ENCODE measurements at regions not wholly inside any gene's neighbourhood (a gene's known extent, or its start where the extent isn't known, plus 50 kb on each side); places are given as distances from the start of the nearest gene placed in this dataset.
"Not testable (repeated sequence)": the region's sequence is repeated elsewhere in the genome, so short reads cannot be mapped to it uniquely, and the experiment has no call there.

DNA sequence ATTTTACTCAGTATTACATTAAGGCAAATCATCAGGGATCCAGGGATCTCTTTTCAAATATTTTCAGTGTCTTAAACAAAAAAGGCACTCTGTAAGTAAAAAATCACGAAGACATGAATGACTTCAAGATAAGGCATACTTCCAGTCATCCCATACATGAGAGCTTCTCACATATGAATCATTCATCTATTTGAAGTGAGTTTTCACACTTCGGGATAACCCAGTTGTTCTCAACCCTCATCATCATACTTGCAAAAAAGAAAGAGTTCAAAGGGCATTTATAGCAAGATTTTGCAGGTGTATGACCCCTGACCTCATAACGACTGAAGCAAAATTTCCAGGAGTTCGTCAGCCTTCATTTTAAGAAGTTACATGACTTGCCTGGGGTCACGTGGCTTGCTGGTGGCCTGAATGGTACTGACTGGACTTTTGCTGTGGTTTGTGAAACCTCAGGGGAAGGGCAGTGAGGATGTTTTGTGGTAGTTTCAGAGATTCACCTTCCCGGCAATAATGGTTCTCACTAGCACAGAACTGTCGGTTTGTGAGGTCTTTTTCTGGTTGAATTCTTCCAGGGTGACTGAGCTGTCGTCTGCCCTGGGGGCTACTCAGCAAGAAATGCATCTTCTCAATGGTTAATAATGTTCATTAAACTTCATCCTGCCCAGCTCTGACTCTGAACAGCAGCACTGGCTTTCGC, 115.8 kb upstream of the SHISA3 start:
- H3K4me3 Mint-ChIP-seq (ENCODE audit: unreplicated experiment) = no peak overlapping the region
- no peak for DNase-seq (ENCODE audit: low spot score)
- H3K9me3 Mint-ChIP-seq (ENCODE audit: unreplicated experiment) = no peaks in the 10 kb centered on the region
- H3K4me1 Mint-ChIP-seq (ENCODE audit: unreplicated experiment) = no peaks in the 10 kb centered on the region
- H3K36me3 Mint-ChIP-seq (ENCODE audit: low read depth, unreplicated experiment) = no peaks in the 10 kb centered on the region
- H3K27me3 Mint-ChIP-seq (ENCODE audit: unreplicated experiment) = peaks cover 1% of the 10 kb centered on the region
- H3K27ac Mint-ChIP-seq (ENCODE audit: unreplicated experiment) = no peak overlapping the region
- TF ChIP-seq, protein P1, sequence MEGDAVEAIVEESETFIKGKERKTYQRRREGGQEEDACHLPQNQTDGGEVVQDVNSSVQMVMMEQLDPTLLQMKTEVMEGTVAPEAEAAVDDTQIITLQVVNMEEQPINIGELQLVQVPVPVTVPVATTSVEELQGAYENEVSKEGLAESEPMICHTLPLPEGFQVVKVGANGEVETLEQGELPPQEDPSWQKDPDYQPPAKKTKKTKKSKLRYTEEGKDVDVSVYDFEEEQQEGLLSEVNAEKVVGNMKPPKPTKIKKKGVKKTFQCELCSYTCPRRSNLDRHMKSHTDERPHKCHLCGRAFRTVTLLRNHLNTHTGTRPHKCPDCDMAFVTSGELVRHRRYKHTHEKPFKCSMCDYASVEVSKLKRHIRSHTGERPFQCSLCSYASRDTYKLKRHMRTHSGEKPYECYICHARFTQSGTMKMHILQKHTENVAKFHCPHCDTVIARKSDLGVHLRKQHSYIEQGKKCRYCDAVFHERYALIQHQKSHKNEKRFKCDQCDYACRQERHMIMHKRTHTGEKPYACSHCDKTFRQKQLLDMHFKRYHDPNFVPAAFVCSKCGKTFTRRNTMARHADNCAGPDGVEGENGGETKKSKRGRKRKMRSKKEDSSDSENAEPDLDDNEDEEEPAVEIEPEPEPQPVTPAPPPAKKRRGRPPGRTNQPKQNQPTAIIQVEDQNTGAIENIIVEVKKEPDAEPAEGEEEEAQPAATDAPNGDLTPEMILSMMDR (IDR thresholded peaks at IDR 0.05; ENCODE audit: unreplicated experiment) = no peak

DNA sequence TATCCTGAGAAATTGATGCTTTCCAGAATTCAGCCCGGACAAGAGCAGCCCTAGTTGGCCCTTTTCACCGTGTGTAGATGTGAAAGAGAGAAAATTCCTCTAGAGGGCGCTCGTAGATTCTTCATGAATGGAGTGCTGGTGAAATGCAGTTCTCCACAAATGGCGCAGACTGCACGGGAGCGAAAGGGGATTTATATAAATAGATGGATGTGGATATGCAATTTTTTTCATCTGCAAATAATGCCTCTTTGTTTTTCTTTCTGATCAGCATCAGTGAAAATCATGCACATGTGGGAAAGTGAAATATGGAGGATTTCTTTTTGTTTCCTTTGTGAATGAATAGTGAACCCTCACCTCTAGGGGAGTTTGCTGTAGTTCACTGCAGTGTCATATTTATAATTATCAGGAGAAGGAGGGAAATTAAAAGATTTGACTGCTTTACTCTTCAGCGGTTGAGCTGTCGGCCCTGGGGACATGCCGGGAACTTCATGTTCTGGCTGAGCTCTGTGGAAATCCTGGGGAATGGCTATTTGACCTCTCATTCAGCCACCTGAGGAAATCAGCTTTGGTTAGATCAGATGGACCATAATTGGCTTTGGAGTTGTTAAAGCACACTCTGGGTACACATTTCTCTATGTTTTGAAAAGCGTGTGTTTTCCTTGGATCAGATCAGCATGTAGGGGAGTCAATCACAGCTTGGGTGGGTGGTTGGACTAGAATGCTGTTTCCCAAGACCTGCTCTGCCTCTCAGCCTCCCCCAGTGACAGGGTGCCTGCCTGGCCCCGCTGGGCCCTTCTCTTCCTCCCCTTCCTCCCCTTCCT, 115.0 kb upstream of the SHISA3 start:
- H3K4me3 Mint-ChIP-seq (ENCODE audit: unreplicated experiment) = no peak overlapping the region
- H3K4me1 Mint-ChIP-seq (ENCODE audit: unreplicated experiment) = no peaks in the 10 kb centered on the region
- no peak overlapping the region for H3K27ac Mint-ChIP-seq (ENCODE audit: unreplicated experiment)
- peak; percentile 60 for DNase-seq (ENCODE audit: low spot score)
- no peaks in the 10 kb centered on the region for H3K36me3 Mint-ChIP-seq (ENCODE audit: low read depth, unreplicated experiment)
- H3K27me3 Mint-ChIP-seq (ENCODE audit: unreplicated experiment) = peaks cover 1% of the 10 kb centered on the region
- TF ChIP-seq, protein P1 (IDR thresholded peaks at IDR 0.05; ENCODE audit: unreplicated experiment) = peak; percentile 75
- H3K9me3 Mint-ChIP-seq (ENCODE audit: unreplicated experiment) = no peaks in the 10 kb centered on the region

DNA sequence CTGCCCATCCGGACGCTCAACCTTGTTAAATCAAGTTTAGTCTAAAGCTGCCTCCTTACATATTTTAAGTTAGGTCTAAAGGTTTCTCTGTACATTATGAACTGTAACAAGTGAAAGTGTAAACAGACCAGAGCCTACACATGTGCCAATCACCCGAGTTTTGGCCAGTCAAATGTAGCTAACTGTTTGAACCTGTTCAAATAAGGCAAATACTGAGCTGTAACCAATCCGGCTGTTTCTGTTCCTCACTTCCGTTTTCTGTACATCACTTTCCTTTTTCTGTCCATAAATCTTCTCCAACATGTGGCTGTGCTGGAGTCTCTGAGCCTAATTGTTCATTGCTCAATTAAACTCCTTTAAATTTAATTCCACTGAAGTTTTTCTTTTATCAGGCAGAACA, 113.3 kb upstream of the SHISA3 start:
- TF ChIP-seq, protein P1 (IDR thresholded peaks at IDR 0.05; ENCODE audit: unreplicated experiment) = no peak
- Mint-ChIP-seq H3K9me3 (ENCODE audit: unreplicated experiment) (no peaks in the 10 kb centered on the region), H3K4me3 (ENCODE audit: unreplicated experiment) (no peak overlapping the region), H3K27me3 (ENCODE audit: unreplicated experiment) (peaks cover 1% of the 10 kb centered on the region), H3K27ac (ENCODE audit: unreplicated experiment) (no peak overlapping the region), H3K4me1 (ENCODE audit: unreplicated experiment) (no peaks in the 10 kb centered on the region), H3K36me3 (ENCODE audit: low read depth, unreplicated experiment) (no peaks in the 10 kb centered on the region)
- no peak for DNase-seq (ENCODE audit: low spot score)

DNA sequence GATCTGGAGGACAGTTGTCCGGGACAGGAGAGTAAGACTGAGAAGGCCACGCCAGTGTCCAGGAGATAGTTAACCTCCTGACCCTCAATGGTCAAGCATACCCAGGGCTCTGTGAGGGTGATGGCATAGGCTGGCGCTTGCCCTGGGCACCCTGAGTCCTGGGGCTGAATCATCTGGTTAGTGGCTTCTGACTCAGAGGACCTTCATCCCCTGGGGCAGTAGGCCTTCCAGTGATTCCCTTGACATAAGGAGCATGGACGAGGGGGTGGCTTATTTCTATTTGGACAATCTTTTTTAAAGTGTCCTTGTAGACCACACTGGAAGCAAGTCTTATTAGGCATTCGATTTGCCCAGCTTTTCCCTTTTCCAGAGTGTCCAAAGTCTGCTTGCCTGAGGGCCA, 108.4 kb upstream of the SHISA3 start:
- H3K27me3 Mint-ChIP-seq (ENCODE audit: unreplicated experiment); H3K36me3 Mint-ChIP-seq (ENCODE audit: low read depth, unreplicated experiment); H3K4me1 Mint-ChIP-seq (ENCODE audit: unreplicated experiment); H3K4me3 Mint-ChIP-seq (ENCODE audit: unreplicated experiment); DNase-seq (ENCODE audit: low spot score); H3K27ac Mint-ChIP-seq (ENCODE audit: unreplicated experiment); H3K9me3 Mint-ChIP-seq (ENCODE audit: unreplicated experiment): not testable (repeated sequence)

DNA sequence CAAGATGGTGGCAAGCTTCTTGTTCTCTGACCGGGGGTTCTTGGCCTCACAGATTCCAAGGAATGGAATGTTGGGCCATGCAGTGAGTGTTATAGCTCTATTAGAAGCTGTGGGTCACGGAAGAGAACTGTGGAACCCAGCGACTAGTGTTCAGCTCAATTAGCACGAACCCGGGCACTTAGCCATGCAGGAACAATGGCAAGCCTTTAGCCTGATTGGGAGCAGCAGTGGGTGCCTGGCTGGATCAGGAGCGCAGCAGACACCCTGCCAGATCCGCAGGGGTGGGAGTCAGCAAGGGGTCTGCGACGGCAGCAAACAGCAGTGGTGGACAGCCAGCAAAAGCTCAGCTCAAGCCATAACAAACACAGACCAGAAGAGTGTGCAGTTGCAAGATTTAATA, 105.1 kb upstream of the SHISA3 start:
- not testable (repeated sequence) for H3K9me3 Mint-ChIP-seq (ENCODE audit: unreplicated experiment); DNase-seq (ENCODE audit: low spot score); H3K36me3 Mint-ChIP-seq (ENCODE audit: low read depth, unreplicated experiment); H3K4me3 Mint-ChIP-seq (ENCODE audit: unreplicated experiment); H3K27me3 Mint-ChIP-seq (ENCODE audit: unreplicated experiment); H3K27ac Mint-ChIP-seq (ENCODE audit: unreplicated experiment); H3K4me1 Mint-ChIP-seq (ENCODE audit: unreplicated experiment)
